SW 1271 (cell line): ENCODE measurements at regions not wholly inside any gene's neighbourhood (a gene's known extent, or its start where the extent isn't known, plus 50 kb on each side); places are given as distances from the start of the nearest gene placed in this dataset.

ENCODE experiments used
- DNase-seq, 2 experiments: peaks; one replicate each; lab custom pipeline; 2025; lab: John Stamatoyannopoulos, UW

GRCh38 chr10:44435196-44435595, 50.3 kb upstream of the CXCL12 start:
- DNase-seq = no peak

DNA sequence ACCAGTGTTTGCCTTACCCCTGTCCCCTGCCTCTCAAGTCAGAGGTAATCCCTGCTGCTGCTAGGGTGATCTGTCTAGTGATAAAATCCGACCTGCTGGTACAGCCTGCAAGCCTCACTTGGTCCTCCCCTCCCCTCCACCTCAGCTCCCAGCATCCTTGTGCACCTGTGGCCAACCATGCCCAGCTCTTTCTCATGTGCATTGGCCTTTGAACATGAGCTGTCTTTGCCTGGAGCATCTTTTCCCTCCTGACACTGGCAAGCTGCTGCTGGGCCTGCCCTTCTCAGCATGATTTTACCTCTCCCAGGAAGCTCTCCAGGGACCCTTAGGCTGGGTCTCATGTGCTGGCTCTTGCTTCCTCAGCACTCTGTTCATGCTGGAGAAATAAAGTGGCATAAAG, 51.3 kb upstream of the CXCL12 start:
- no peak for DNase-seq

GRCh38 chr10:44437840-44438511, 53.1 kb upstream of the CXCL12 start:
- no peak for DNase-seq

DNA sequence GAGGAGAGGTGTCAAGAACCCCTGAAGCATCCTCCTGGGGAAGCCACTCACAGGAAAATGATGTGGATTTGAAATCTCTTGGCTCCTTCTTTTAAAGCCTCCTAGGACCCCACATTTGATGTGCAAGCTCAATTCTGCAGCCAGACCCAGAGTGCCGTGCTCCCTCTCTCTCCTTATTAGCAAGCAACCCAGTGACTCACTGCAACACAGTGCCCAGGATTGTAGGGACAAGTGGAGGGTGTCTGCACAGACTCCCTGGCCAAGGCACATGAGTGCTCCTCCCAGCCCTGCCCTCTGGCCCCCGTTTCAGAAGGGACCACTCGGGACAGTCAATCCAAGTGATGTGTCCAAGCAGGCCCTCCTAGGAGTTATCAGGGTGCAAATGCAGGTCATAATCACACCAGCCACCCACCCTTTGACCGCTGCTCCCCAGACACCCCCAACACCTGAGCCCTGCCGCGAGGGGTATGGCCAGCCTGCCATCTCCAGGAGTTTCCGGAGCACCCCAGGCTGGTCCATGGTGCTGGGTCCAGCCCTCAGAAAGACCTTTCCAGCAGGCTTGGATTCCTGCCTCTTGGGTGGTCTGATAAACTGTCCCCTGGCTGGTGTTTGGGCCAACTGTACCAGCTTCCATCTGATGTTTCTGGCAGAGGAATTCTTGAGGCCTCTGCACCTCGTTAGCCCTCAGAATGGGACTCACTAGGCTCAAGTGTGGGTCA, 54.5 kb upstream of the CXCL12 start:
- no peak for DNase-seq

DNA sequence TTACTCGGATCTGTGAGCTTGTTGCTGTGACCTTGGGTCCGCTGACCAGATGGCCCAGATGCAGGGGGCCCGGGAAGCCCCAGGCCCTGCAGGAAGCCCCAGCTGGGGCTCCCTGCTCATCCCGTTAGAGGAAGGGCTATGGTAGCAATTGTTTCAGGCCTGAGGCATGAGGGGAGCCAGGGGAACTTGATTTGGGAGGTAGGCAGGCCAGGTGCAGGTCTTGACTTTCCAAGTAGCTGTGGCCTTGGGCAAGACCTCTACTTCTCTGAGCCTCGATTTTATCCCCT, 55.0 kb upstream of the CXCL12 start:
- DNase-seq = no peak

DNA sequence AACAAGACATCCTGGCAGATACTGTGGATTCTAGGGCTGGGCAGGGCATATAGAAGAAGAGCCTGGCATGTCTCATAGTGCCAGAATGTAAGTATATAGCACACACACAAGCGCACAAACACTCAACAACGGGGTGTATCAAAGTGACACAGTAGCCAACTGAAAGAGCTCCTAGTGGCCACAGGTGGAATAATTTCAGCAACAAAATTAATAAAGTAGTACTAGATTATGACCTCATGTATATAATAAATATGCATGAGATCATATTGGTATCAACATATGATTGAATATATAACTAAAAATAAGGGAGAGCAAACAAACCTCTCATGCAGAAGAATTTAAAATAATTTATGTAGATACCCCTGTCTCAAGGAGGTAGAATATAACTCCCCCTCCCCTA, 72.4 kb upstream of the CXCL12 start:
- DNase-seq = no peak

DNA sequence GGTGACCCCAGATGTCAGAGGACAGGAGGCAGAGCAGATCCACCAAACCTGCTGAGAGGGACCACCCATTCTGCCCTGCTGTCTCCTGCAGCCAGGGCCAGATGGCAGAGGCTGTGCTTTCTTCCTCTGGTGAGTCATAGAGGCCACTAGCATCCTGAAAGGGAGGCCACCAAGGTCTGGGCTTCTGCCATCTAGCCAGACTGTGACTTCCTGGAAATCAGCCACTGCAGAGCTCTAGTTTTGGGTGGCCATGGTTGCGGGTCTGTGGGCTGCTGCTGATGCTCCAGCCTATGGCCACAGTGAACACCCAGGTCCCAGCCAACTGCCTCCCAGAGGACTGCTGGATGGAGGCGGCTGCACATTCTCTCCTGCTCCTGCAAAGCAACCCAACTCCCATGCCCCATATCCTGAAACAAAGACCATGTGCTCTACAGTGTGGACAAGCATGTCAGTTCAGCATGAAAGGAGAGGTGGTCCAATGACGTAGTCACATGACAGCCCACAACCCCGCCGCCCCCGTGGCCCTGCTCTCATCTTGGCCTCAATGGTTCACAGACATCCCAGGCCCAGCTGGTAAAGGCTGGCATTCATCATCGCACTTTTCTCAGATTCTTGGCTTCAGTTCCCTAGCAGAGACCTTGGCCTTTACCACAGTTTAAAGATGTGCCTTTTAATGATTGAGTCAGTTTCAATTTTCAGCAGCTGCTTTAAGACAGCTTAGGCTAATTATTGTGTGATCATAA, 73.9 kb upstream of the CXCL12 start:
- no peak for DNase-seq

DNA sequence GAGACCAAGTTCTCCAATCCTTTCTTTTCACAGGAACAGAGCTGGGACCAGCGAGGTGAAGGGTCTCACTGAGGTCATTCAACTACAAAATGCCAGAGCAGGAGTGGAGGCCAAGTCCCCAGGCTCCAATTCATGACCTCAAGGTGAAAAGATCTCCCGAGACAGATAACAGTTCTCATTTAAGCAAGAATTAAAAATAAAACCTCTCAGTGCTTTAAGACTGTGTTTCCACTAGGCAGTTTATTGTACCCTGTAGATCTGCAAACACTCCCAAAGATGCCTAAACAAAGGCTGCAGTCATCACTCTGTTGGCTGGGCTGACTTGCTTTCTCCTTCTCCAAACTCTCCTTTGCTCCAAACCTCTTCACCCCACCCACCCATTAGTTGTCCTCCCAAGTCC, 74.8 kb upstream of the CXCL12 start:
- DNase-seq = no peak

DNA sequence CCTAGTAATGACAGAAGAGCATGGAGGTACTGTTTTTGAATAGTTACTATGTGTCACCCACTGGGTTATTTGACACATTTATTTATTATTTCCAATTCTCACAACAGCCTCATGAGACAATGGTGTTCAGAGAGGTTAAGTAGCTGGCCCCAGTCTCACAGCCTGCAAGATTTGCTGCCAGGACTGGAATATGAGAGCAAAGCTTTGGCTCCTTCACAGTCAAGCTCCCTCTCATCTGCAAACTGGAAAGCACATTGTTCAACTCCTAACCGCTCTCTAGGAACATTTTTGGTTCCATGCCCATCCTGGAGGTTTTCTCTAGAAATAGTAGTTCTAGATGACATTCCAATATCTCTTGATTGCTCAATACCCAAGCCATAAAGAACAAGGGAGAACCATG, 75.5 kb upstream of the CXCL12 start:
- DNase-seq = no peak

- DNase-seq = no peak
Observed at GRCh38 chr10:44462338-44462914, 77.5 kb upstream of the CXCL12 start.

DNA sequence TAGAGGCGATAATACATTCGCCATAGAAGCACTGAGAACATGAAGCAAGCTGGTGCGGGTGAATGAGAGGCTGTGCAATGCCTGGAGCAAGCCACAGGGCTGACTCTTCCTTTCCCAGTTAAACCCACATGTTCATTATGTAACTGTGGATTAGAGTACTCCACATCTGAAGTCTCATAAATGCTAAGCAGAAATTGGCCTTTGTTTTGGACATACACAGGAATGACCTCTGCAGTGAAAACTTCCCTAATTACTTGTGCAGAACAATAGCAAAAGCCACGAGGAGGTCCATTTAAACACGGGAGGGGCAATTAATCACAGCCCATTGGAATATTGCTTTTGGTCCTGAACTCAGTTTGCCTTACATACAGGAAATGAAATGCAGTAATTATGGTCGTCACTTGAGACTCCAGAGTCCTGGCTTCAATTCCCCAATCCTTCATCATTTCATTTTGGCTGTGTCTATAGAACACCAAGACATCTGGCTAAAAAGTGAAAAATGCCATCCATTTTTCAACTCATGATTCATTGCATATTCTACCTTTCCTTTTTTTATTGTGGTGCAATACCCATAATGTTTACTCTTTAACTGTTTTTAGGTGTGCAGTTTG, 78.7 kb upstream of the CXCL12 start:
- no peak for DNase-seq

DNA sequence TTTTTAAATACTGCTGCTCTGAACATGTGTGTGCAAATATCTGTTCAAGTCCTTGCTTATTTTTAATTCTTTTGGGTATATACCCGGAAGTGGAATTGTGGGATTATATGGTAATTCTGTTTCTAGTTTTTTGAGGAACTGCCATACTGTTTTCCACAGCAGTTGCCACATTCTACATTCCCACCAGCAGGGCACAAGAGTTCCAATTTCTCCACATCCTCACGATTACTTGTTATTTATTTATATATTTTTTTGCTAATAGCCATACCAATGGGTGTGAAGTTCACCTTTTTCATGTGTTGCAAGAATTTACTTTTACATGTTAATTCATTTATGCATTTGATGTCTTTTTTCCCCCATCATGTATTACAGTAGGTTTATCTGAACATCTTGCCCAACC, 79.6 kb upstream of the CXCL12 start:
- DNase-seq = no peak

GRCh38 chr10:44465401-44466115, 80.7 kb upstream of the CXCL12 start:
- no peak for DNase-seq

DNA sequence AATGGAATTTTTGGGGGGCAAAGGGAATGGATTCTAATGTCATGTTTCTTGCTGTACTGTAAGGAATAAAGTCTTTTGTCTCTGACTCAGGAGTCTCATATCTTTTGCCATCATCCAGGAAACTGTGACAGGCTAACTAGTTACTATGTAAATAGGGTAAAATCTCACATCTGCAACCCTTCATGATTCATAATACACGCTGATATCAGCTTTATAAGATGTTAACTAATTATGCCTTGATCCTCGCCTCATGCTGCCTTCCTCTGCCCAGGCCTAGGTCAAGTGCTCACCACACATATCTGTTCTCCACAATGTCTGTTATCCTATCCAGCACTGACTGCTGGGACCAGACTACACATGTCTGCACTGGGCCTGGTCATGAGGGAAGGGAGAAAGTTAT, 81.3 kb upstream of the CXCL12 start:
- no peak for DNase-seq

- DNase-seq = no peak
Observed at GRCh38 chr10:44467090-44467489, 82.2 kb upstream of the CXCL12 start.

GRCh38 chr10:44467900-44468299, 83.0 kb upstream of the CXCL12 start:
- DNase-seq = no peak

- no peak for DNase-seq
Observed at GRCh38 chr10:44468525-44468924, 83.6 kb upstream of the CXCL12 start.

- no peak for DNase-seq
Observed at GRCh38 chr10:44468965-44469364, 84.1 kb upstream of the CXCL12 start.

DNA sequence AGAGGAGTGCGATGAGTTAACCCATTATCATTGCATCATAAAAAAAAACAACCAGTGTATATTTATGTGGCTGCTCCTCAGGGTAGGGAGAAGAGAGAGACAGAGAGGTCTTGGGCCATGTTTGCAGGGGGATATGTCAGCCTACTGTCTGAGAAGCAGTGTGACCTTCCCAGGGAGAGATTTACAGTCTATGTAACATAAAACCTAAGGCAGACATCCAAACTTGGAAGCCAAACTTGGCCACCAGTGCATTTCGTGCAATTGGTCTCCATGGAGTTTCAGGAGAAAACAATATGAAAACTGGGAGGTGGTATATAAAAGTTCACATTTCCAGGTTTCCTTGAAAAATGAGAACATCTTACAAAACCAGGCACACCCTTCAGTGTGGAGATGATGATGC, 85.9 kb upstream of the CXCL12 start:
- DNase-seq = no peak

- DNase-seq = no peak
Observed at GRCh38 chr10:44471410-44471809, 86.5 kb upstream of the CXCL12 start.

DNA sequence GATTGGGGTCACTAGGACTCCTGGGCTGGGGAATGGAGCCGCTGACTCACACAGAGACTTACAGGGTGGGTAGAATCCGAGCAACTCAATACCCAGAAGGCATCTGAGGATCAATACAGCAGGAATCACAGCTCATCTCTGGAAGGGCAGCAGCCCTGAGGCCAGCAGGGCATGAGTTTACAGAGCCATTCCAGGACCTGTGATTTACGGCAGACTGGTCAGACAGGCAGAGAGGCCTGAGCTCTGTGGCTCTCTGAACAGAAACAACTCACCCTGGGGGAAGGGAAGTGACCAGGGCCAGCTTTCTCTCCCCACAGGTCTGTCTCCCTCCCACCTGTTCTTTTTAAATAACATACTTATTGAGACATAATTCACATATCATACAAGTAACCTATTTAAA, 88.2 kb upstream of the CXCL12 start:
- no peak for DNase-seq

- no peak for DNase-seq
Observed at GRCh38 chr10:44476409-44477045, 91.6 kb upstream of the CXCL12 start.
